NCI-H69 (cell line): ENCODE measurements at regions not wholly inside any gene's neighbourhood (a gene's known extent, or its start where the extent isn't known, plus 50 kb on each side); places are given as distances from the start of the nearest gene placed in this dataset.

Experiments
- DNase-seq: peaks from one replicate; lab custom pipeline; 2025; lab: John Stamatoyannopoulos, UW

DNA sequence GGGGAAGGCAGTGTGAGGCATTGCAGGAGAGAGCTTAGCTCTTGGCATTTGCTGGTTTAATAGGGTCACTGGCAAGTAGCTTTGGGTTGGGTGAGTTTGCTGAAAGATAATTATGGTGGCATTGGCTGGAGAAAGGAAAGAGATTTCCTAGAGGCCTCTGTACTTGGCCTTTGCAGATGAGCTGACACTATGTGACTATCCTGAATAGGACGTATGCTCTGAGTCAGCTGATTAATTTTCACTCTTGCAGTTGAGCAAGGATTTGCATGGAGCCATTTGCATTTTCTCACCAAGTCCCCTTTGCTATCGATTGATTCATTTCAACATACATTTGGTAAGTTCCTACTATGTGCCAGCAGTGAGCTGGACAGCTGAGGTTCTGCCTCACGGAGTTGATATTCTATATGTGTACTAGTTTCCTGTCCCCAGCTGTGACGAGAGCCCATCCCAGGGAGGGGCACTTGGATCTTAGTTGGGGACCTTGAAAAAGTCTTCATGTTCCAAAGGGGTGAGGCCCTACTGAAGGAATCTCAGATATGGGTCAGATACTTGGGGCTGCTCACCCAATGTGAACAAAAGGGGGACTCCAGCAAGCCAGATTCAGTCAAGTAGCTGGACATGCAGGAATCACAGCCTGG lies 245.7 kb downstream of the LOXHD1 start:
- DNase-seq = no peak

DNA sequence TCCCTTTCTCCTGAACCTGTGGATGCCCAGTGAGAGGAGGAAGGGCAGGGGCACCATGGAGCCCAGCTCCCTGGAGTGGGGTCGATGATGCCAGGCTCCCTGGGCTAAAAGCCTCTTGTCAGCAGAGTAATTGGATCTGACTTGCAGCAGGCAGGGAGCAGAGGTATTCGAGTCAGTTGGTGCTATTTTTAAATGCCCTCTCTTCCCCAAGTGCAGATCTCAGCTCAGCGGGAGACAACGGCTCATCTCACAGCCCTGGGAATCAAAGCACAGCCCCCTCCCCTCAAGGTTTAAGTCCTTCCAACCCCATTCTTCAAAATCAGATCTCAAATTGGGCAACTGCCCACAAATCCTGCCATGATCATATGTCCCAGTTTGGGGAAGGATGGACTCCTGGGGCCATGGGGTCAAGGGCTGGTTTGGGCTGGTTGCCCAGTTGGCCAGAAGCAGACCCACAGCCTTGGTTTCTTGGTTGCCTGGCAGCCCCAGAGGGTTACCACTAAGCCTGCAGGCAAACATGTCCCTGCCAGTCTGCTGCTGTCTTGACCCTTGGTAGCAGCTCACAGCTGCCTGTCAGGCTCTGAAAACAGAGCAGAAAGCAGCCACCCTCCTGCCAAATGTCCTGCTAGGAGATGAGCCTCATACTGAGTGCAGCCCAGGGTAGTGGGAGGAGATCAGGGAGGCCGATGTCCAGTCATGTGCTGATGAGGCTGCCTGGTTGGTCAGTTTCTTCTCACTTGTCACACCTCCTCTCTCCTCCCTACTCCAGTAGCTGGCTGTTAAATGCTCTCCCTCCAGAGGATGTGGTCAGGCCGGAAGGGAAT lies 244.9 kb downstream of the LOXHD1 start:
- peak; percentile 91 for DNase-seq

DNA sequence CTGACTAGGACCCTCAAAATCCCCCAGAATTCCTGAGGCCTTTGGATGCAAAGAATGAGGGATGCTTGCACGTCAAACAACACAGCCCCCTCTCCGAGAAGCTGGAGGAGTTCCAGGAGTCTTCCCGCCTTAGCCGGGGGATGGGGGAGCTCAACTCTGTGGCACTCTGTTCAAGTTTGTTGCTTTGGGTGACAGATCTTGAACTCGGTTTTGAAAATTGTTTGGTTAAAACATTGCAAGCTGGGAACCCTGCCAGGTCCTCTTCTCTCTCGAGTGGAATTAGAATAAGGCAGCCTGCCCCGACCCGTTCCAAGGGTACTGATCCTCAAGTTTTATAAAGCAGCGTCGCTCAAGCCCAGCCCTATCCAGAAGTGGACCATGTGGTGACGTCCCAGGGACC lies 244.1 kb downstream of the LOXHD1 start:
- DNase-seq = peak; percentile 50

DNA sequence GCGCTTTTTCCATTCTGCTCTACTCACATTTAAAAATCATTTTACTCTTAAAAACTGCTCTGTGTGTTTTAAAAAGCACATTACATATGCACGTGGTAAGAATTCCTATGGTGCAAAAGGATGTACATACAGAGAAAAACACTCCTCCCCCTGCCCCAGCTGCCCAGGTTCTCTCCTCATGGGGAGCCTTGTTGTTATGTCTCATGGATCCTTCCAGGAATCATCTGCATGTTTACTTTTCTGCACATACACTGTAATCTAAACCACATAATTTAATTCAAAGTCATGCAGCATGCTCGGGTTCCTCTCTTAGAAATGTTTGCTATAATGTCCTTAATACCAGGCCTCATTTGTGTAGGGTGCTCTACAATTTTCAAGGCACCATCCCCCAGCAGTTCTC lies 243.3 kb downstream of the LOXHD1 start:
- DNase-seq = peak; percentile 95

DNA sequence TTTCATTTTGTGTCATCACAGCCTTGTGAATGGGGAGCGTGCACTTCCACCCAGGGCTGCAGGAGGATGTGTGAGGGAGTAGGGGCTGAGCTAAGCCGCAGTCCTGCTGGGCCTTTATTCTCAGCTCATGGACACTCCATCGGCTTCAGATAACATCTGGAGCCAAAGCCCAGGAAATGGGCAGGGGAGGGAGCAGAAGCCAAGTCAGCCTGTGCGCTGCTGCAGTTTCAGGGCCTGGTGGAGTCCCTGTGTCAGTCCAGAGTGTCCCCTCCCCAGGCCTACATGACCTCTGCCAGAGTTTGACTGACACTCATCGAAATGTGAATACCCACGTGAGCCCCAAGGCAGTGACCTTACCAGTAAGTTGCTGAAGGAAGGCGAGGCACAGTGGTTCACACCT lies 242.2 kb downstream of the LOXHD1 start:
- peak; percentile 84 for DNase-seq

DNA sequence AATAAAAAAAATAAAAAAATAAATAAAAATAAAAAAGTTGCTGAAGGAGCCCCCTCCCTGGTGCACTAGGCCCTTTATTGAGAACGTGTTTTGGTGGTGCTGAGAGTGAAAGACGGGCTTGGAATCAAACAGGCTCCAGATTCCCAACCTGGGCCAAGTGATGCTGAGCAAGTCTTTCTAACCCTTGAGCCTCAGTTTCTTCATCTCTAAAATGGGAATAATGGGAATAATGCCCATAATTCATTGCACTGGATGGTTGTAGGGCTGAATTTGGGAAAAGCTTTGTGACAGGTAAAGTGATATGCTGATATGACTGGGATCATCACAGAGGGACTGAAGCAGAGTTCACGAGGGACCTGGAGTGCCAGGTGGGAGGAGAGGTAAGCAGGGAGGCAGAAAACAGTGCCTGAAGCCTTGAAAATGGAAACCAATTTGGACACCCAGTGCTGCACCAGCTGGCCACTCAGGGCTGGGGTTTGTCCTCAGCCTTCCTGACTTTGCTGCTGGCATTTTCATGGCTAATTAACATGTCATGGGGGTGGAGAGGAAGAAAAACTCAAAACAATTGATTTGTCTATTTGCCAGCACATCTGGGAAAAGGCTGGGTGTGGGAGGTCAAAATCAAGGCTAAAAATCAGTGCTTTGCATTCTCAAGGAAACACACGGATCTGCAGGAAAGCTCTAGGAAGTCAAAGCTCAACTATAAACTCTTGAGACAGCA lies 241.3 kb downstream of the LOXHD1 start:
- DNase-seq = peak; percentile 85

DNA sequence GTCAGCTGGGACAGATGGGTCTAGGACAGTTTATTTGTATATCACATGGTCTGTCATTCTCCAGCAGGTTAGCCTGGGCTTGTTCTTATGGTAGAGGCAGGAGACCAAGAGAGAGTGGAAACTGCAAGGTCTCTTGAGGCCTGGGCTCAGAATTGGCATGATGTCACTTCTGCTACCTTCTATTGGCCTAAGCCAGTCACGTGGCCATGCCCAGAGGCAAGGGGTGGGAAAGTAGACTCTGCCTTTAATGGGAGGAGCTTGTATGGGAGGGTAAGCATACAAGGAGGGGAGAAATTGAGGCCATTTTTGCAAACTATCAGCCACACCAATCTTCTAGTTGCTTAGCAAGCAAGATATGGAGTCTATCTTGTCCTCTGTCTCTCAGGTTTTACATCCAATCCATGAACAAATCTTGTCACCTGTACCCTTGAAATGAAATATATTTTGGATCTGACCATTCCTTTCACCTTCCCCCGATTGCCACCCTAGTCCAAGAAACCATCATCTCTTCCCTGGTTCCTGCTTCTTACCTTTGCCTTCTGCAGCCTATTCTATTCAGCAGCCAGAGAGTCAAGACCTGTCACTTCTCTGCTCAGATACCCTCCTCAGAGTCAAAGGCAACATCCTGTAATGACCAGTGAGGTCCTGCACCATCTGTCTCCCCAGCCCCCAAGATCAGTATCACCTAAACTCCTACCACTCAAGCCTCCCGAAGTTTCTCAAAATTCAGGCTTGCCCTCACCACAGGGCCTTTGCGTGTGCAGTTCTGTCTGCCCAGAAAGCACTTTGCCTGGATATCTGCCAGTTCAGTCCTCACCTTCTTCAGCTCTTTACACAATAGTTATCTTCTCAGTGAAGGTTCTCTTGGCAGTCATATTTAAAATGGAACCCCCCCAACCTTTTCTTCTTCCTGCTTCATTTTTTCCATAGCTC lies 240.0 kb downstream of the LOXHD1 start:
- peak; percentile 87 for DNase-seq

DNA sequence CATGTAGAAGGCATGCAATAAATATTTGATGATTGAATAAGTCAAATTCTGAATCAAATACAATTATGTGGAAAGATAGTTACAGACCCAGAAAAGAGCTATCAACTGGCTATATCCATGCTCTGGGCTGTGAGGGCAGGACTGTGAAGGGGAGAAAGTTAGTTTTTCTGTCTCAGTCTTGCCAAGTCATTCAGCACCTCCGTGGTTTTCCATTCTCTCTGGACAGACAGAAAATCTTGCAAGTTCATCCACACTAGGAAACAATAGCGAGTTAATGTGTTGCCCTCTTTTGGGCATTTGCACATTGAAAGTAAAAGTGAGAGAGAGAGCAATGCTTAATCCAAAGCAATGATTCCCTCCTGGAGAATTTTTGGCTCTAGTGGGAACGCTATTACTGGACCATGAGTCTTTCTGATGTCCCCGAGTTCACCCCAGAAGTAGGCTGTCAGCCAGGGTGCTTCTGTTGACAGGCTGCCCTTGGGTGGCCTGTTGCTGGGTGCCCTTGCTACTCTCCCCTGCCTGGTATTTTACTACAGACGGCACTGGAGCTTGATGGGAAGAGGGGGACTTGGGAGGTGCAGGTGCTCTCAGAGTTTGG lies 238.3 kb downstream of the LOXHD1 start:
- no peak for DNase-seq

DNA sequence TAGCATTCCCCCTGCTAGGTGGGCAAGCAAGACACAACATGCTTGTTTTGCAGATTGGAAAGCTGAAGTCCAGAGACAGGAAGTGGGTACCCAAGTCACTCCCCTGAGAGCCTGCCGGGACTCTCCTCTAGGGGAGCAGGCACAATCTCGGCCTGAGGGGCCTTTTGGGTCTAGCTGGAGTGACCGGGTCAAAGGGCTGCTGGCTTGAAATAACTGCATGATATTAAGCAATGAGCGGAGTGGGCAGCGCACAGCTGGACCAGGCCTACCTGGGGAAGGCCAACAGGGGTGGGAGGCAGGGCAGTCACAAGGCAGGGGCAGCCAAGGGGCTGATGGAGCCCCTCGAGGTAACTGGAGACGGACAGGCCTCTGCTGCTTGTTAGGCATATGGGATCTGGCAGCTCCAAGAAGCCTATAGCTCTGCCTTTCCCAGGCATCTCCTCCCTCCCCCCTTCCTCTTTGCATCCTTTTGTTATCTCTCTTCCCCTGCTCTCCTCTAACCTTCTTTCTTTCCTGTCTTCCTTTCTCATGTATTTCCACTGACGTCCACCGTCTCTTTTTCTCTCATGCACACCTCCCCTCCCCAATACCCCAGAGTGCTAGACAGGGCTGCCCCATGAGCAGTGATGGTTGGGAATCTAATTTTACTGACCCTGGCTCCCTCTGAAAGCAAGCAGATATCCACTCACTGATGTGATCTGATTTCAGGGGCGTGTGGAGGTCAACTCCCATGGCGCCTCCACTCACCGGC lies 237.5 kb downstream of the LOXHD1 start:
- no peak for DNase-seq

DNA sequence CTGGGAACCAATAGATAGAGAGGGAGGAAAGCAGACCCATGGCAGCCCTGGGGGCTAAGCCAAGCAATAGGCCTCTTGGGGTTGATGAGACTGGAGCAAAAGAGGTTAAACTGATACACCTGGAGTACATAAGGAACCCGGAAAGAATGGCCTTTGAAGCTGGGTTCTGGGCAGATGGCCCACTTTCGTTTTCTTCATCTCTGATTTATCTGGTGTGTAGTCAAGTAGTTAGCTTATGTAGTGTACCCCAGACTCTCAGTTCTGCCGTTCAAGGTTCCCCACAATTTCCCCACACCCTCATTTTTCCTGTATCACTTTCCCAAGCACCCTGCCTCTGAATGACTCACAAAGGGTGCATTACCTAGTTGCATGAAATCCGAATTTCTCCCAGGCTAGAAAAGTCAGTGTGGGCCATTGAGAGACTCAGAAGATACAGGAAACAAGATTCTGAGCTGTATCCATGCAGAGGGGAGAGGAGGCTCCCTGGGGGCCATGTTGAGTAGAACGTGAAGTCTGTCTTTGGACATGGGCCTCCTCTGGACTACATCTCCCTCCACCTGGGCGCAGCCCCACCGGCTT lies 235.0 kb downstream of the LOXHD1 start:
- DNase-seq = no peak

DNA sequence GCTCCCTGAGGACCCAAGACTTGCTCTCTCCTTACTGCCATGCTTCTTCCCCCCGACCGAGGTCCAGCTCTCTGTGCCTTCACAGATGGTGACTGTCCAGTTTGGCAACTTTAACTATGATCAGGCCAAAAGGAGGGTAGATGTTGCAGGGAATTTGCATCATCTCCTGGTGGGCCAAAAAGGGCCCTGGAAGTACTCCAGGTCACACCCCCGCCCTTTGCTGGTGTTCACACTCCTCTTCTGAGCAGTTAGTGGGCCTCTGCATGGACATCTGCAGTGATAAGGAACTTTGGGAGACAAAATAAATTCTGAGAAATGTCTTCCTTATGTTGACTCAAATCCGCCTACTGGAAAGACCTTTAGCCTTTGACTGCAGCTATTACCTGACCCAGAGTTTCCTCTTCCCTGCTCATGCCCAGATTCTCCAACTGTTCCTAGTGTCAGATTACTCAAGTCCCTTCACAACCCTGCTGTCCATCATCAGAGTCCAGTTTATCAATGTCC lies 234.4 kb downstream of the LOXHD1 start:
- no peak for DNase-seq

DNA sequence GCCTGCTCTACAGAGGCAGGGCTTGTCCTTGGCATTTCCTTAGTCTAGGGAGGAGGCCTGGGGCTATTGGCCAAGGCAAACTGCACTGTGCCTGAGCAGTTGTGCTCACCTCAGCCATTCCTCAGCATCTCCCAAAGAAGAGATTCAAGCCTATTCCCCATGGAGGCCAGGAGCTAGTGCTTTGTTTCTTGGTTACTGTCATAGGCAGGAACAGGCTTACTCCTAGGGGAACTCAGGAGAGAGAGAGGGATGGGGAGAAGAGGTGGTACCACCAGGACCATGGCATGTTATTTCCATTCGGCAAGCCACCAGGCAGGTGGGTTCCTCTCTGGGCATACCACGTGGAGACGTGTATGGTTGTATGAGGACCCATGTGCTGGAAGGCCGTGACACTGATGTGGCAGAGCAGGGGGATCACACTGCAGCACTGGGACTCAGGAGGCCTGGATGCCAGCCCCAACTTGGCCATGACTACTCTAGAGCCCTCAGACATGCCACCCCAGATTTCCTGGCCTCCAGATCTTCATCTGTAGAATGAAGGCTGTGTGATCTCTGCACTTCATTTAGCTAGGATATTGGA lies 233.7 kb downstream of the LOXHD1 start:
- DNase-seq = no peak

DNA sequence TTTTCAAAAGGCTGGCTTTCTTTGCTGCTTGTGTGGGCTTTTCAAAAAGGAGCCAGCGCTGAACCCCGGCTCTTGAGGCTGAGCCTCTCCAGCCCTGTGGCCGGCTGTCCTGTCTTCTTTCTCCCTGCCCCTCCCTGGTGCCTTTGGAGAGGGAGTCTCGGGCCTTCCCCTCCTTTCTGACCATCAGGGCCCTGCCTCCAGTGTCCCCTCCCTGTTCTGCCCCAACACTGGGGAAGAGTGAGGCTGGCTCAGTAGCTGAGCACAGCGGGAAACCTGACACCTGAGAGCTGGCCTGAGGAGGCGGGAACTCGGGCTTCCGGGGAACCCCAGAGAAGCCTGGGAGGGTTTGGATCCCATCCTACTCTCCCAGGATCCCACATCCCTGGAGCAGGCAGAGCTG lies 232.1 kb downstream of the LOXHD1 start:
- peak; percentile 50 for DNase-seq

DNA sequence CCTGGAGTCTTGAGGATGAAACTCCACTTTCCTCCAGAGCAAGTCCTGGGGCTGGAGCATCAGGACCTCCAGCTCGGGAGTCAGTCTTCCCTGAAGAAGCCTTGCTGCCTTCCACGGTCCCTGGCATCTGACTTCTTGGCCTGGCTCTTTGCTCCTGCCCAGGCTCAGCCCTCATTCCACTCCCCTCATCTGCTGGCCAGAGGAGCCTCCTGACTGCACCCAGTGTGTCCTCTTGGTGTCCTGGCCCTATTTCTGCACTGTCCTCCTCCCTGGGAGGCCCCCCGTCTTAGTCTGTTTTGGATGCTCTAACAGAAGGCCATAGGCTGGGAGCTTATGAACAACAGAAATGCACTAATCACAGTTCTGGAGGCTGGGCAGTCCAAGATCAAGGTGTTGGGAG lies 231.5 kb downstream of the LOXHD1 start:
- DNase-seq = no peak

DNA sequence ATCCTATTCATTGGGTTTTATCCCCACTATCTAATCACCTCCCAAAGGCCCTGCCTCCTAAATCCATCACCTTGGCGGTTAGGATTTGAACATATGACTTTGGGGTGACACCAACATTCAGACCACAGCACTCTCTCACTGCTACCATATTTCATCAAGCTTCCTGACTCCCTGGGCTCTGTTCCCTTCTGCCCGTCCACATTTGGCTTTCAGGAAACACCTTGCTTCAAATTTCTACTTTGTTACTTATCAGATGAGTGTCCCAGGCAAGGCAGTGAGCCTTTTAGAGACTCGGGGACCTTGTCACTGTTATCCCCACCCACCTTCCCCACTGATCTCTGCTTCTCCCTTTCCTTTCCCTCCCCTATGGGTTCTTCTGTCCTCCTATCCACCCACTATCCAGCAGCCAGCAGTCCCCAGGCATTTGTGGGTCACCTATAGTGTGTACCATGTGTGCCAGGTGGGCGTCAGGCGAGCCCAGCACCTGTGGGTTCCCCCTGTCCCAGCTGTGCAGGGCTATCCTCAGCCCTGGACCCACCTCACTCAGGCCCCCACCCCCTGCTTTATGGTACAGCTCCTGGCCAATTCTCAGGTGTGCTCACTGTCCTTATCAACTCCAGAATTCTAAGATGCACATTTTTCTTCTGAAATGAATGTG lies 230.9 kb downstream of the LOXHD1 start:
- DNase-seq = no peak

DNA sequence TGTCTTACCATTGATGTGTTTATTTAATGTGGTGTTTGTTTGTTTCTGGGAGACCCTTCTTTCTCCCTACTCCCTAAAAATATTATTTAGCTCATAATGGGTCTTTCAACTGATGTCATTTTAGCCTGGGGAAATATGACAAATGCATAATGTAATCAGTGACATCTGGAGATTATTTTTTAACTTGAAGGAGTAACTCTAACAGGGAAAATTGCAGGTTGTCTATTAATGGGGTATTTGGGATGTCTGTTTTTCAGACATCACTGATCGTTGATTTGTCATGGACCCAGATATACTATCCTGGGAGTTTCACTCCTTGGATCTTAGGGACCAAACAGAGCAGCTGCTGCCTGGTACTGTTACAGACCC lies 230.4 kb downstream of the LOXHD1 start:
- no peak for DNase-seq
